GM21825 (cell line): ENCODE measurements at regions not wholly inside any gene's neighbourhood (a gene's known extent, or its start where the extent isn't known, plus 50 kb on each side); places are given as distances from the start of the nearest gene placed in this dataset.

Source experiments
- ATAC-seq: cut with Tn5 transposase; IDR thresholded peaks from one replicate; pipeline ENCODE4 v1.9.1; 2021; ENCODE audit warnings: mild to moderate bottlenecking, moderate library complexity; ENCODE audit not compliant: unreplicated experiment

GRCh38 chr1:209455145-209455544, 128.4 kb upstream of the CAMK1G start:
- no peak for ATAC-seq

- no peak for ATAC-seq
Observed at GRCh38 chr1:209455661-209456358, 127.7 kb upstream of the CAMK1G start.

- no peak for ATAC-seq
Observed at GRCh38 chr1:209456878-209457277, 126.6 kb upstream of the CAMK1G start.

GRCh38 chr1:209457401-209458125, 126.0 kb upstream of the CAMK1G start:
- ATAC-seq: no peak

- no peak for ATAC-seq
Observed at GRCh38 chr1:209458921-209459320, 124.6 kb upstream of the CAMK1G start.

GRCh38 chr1:209461168-209461567, 122.3 kb upstream of the CAMK1G start:
- no peak for ATAC-seq

GRCh38 chr1:209462433-209462832, 121.1 kb upstream of the CAMK1G start:
- ATAC-seq: no peak

GRCh38 chr1:209463441-209463840, 120.1 kb upstream of the CAMK1G start:
- no peak for ATAC-seq

- ATAC-seq: no peak
Observed at GRCh38 chr1:209473025-209473424, 110.5 kb upstream of the CAMK1G start.

- ATAC-seq: no peak
Observed at GRCh38 chr1:209480345-209480744, 103.2 kb upstream of the CAMK1G start.

GRCh38 chr1:209483691-209484090, 99.8 kb upstream of the CAMK1G start:
- no peak for ATAC-seq

GRCh38 chr1:209484429-209484828, 99.1 kb upstream of the CAMK1G start:
- ATAC-seq: no peak

- ATAC-seq: no peak
Observed at GRCh38 chr1:209485167-209485566, 98.3 kb upstream of the CAMK1G start.

- ATAC-seq: no peak
Observed at GRCh38 chr1:209485751-209486150, 97.8 kb upstream of the CAMK1G start.

GRCh38 chr1:209486861-209487593, 96.5 kb upstream of the CAMK1G start:
- ATAC-seq: no peak

- ATAC-seq: no peak
Observed at GRCh38 chr1:209490013-209490412, 93.5 kb upstream of the CAMK1G start.

GRCh38 chr1:209491031-209491430, 92.5 kb upstream of the CAMK1G start:
- ATAC-seq: no peak

- ATAC-seq: no peak
Observed at GRCh38 chr1:209491496-209491895, 92.0 kb upstream of the CAMK1G start.

GRCh38 chr1:209491897-209492296, 91.6 kb upstream of the CAMK1G start:
- no peak for ATAC-seq

- ATAC-seq: no peak
Observed at GRCh38 chr1:209493559-209493958, 90.0 kb upstream of the CAMK1G start.

- ATAC-seq: no peak
Observed at GRCh38 chr1:209497729-209498128, 85.8 kb upstream of the CAMK1G start.

- ATAC-seq: no peak
Observed at GRCh38 chr1:209500993-209501392, 82.5 kb upstream of the CAMK1G start.
